ENCODE measurements at regions not wholly inside any gene's neighbourhood (a gene's known extent, or its start where the extent isn't known, plus 50 kb on each side); places are given as distances from the start of the nearest gene placed in this dataset.

- no peak for DNase-seq
- H3K9me3 ChIP-seq (ENCODE audit: insufficient read depth, low read depth, low read length): no peaks in the 10 kb centered on the region
- no peak overlapping the region for H3K27ac ChIP-seq (ENCODE audit: low read depth, low read length)
- no peak overlapping the region for H4K12ac ChIP-seq (ENCODE audit: low read depth, low read length)
- H3K36me3 ChIP-seq (ENCODE audit: control insufficient read depth in 1 of 2, insufficient read depth in 2 of 2, low read length in 2 of 2): no peaks in the 10 kb centered on the region
- H3K9ac ChIP-seq (ENCODE audit: low read length): no peak overlapping the region
- H2AK5ac ChIP-seq (ENCODE audit: low read length): no peak overlapping the region
- H3K79me1 ChIP-seq (ENCODE audit: low read length): no peaks in the 10 kb centered on the region
- H2AFZ ChIP-seq (ENCODE audit: insufficient read depth, low read length, poor library complexity): no peak overlapping the region
- H3K4me3 ChIP-seq (ENCODE audit: low read depth, low read length): no peak overlapping the region
- no peak overlapping the region for H4K8ac ChIP-seq (ENCODE audit: low read depth, low read length)
- H4K91ac ChIP-seq (ENCODE audit: low read depth, low read length): no peak overlapping the region
- no peak overlapping the region for H3K14ac ChIP-seq (ENCODE audit: low read length)
- no peaks in the 10 kb centered on the region for H3K27me3 ChIP-seq (ENCODE audit: insufficient read depth, low read length)
- no peak overlapping the region for H3K4ac ChIP-seq (ENCODE audit: low read depth, low read length)
- no peak overlapping the region for H2BK5ac ChIP-seq (ENCODE audit: low read depth, low read length, poor library complexity)
- H3K4me2 ChIP-seq (ENCODE audit: low read length): no peak overlapping the region
- no peak overlapping the region for H2BK120ac ChIP-seq (ENCODE audit: insufficient read depth, low read length, poor library complexity)
- H3K18ac ChIP-seq (ENCODE audit: low read length): no peak overlapping the region
- WGBS (ENCODE audit: extremely low coverage, insufficient coverage, insufficient read length): no CpG with 5 or more reads among the region's 2 CpGs
- no peaks in the 10 kb centered on the region for H3K4me1 ChIP-seq (ENCODE audit: control insufficient read depth in 1 of 2, insufficient read depth in 2 of 2, low read length in 2 of 2)
- H2BK12ac ChIP-seq (ENCODE audit: low read length): no peak overlapping the region
- no peak overlapping the region for H3K23ac ChIP-seq (ENCODE audit: low read length)
- no peaks in the 10 kb centered on the region for H3K79me2 ChIP-seq (ENCODE audit: control insufficient read depth, insufficient read depth, low read length, poor library complexity)
Measured at GRCh38 chr14:42143114-42143513, 536.4 kb downstream of the LRFN5 start.

GRCh38 chr14:42141328-42141727 lies 534.7 kb downstream of the LRFN5 start:
- no peak overlapping the region for H2AFZ ChIP-seq (ENCODE audit: insufficient read depth, low read length, poor library complexity)
- no peak overlapping the region for H2BK5ac ChIP-seq (ENCODE audit: low read depth, low read length, poor library complexity)
- H2BK120ac ChIP-seq (ENCODE audit: insufficient read depth, low read length, poor library complexity): no peak overlapping the region
- H3K9ac ChIP-seq (ENCODE audit: low read length): no peak overlapping the region
- no peak overlapping the region for H4K12ac ChIP-seq (ENCODE audit: low read depth, low read length)
- H4K8ac ChIP-seq (ENCODE audit: low read depth, low read length): no peak overlapping the region
- no peak overlapping the region for H3K14ac ChIP-seq (ENCODE audit: low read length)
- no peak overlapping the region for H4K91ac ChIP-seq (ENCODE audit: low read depth, low read length)
- no peaks in the 10 kb centered on the region for H3K79me2 ChIP-seq (ENCODE audit: control insufficient read depth, insufficient read depth, low read length, poor library complexity)
- WGBS (ENCODE audit: extremely low coverage, insufficient coverage, insufficient read length): no CpG with 5 or more reads among the region's 2 CpGs
- no peak overlapping the region for H3K18ac ChIP-seq (ENCODE audit: low read length)
- H3K4me1 ChIP-seq (ENCODE audit: control insufficient read depth in 1 of 2, insufficient read depth in 2 of 2, low read length in 2 of 2): no peaks in the 10 kb centered on the region
- H3K36me3 ChIP-seq (ENCODE audit: control insufficient read depth in 1 of 2, insufficient read depth in 2 of 2, low read length in 2 of 2): no peaks in the 10 kb centered on the region
- H3K4me3 ChIP-seq (ENCODE audit: low read depth, low read length): no peak overlapping the region
- no peak overlapping the region for H2BK12ac ChIP-seq (ENCODE audit: low read length)
- no peak for DNase-seq
- H3K27ac ChIP-seq (ENCODE audit: low read depth, low read length): no peak overlapping the region
- H2AK5ac ChIP-seq (ENCODE audit: low read length): no peak overlapping the region
- no peaks in the 10 kb centered on the region for H3K79me1 ChIP-seq (ENCODE audit: low read length)
- H3K27me3 ChIP-seq (ENCODE audit: insufficient read depth, low read length): no peaks in the 10 kb centered on the region
- no peak overlapping the region for H3K23ac ChIP-seq (ENCODE audit: low read length)
- H3K4me2 ChIP-seq (ENCODE audit: low read length): no peak overlapping the region
- H3K9me3 ChIP-seq (ENCODE audit: insufficient read depth, low read depth, low read length): no peaks in the 10 kb centered on the region
- H3K4ac ChIP-seq (ENCODE audit: low read depth, low read length): no peak overlapping the region

GRCh38 chr14:42140831-42141279 lies 534.2 kb downstream of the LRFN5 start:
- whole genome bisulfite sequencing (ENCODE audit: extremely low coverage, insufficient coverage, insufficient read length): no CpG with 5 or more reads among the region's 1 CpG
- H3K4ac ChIP-seq (ENCODE audit: low read depth, low read length): no peak overlapping the region
- no peaks in the 10 kb centered on the region for H3K4me1 ChIP-seq (ENCODE audit: control insufficient read depth in 1 of 2, insufficient read depth in 2 of 2, low read length in 2 of 2)
- H3K9ac ChIP-seq (ENCODE audit: low read length): no peak overlapping the region
- H3K9me3 ChIP-seq (ENCODE audit: insufficient read depth, low read depth, low read length): no peaks in the 10 kb centered on the region
- H3K4me3 ChIP-seq (ENCODE audit: low read depth, low read length): no peak overlapping the region
- DNase-seq: no peak
- no peak overlapping the region for H2BK120ac ChIP-seq (ENCODE audit: insufficient read depth, low read length, poor library complexity)
- H2BK5ac ChIP-seq (ENCODE audit: low read depth, low read length, poor library complexity): no peak overlapping the region
- no peak overlapping the region for H2BK12ac ChIP-seq (ENCODE audit: low read length)
- no peaks in the 10 kb centered on the region for H3K36me3 ChIP-seq (ENCODE audit: control insufficient read depth in 1 of 2, insufficient read depth in 2 of 2, low read length in 2 of 2)
- H3K79me1 ChIP-seq (ENCODE audit: low read length): no peaks in the 10 kb centered on the region
- H2AK5ac ChIP-seq (ENCODE audit: low read length): no peak overlapping the region
- no peak overlapping the region for H4K91ac ChIP-seq (ENCODE audit: low read depth, low read length)
- no peak overlapping the region for H2AFZ ChIP-seq (ENCODE audit: insufficient read depth, low read length, poor library complexity)
- H3K23ac ChIP-seq (ENCODE audit: low read length): no peak overlapping the region
- H4K12ac ChIP-seq (ENCODE audit: low read depth, low read length): no peak overlapping the region
- H4K8ac ChIP-seq (ENCODE audit: low read depth, low read length): no peak overlapping the region
- no peak overlapping the region for H3K14ac ChIP-seq (ENCODE audit: low read length)
- no peaks in the 10 kb centered on the region for H3K27me3 ChIP-seq (ENCODE audit: insufficient read depth, low read length)
- no peak overlapping the region for H3K27ac ChIP-seq (ENCODE audit: low read depth, low read length)
- H3K18ac ChIP-seq (ENCODE audit: low read length): no peak overlapping the region
- H3K79me2 ChIP-seq (ENCODE audit: control insufficient read depth, insufficient read depth, low read length, poor library complexity): no peaks in the 10 kb centered on the region
- H3K4me2 ChIP-seq (ENCODE audit: low read length): no peak overlapping the region

GRCh38 chr14:42140001-42140400 lies 533.3 kb downstream of the LRFN5 start:
- Histone ChIP-seq H2BK12ac (ENCODE audit: low read length) (no peak overlapping the region), H2BK120ac (ENCODE audit: insufficient read depth, low read length, poor library complexity) (no peak overlapping the region), H3K9ac (ENCODE audit: low read length) (no peak overlapping the region), H2AFZ (ENCODE audit: insufficient read depth, low read length, poor library complexity) (no peak overlapping the region), H3K23ac (ENCODE audit: low read length) (no peak overlapping the region), H4K8ac (ENCODE audit: low read depth, low read length) (no peak overlapping the region), H3K36me3 (ENCODE audit: control insufficient read depth in 1 of 2, insufficient read depth in 2 of 2, low read length in 2 of 2) (no peaks in the 10 kb centered on the region), H3K4me3 (ENCODE audit: low read depth, low read length) (no peak overlapping the region), H4K91ac (ENCODE audit: low read depth, low read length) (no peak overlapping the region), H3K4me2 (ENCODE audit: low read length) (no peak overlapping the region), H3K18ac (ENCODE audit: low read length) (no peak overlapping the region), H3K27ac (ENCODE audit: low read depth, low read length) (no peak overlapping the region), H3K79me1 (ENCODE audit: low read length) (no peaks in the 10 kb centered on the region), H2BK5ac (ENCODE audit: low read depth, low read length, poor library complexity) (no peak overlapping the region), H3K14ac (ENCODE audit: low read length) (no peak overlapping the region), H3K9me3 (ENCODE audit: insufficient read depth, low read depth, low read length) (no peaks in the 10 kb centered on the region), H4K12ac (ENCODE audit: low read depth, low read length) (no peak overlapping the region), H3K4ac (ENCODE audit: low read depth, low read length) (no peak overlapping the region), H3K4me1 (ENCODE audit: control insufficient read depth in 1 of 2, insufficient read depth in 2 of 2, low read length in 2 of 2) (no peaks in the 10 kb centered on the region), H3K27me3 (ENCODE audit: insufficient read depth, low read length) (no peaks in the 10 kb centered on the region), H3K79me2 (ENCODE audit: control insufficient read depth, insufficient read depth, low read length, poor library complexity) (no peaks in the 10 kb centered on the region), H2AK5ac (ENCODE audit: low read length) (no peak overlapping the region)
- WGBS (ENCODE audit: extremely low coverage, insufficient coverage, insufficient read length): no CpG with 5 or more reads among the region's 3 CpGs
- DNase-seq: no peak
